ENCODE measurements at regions not wholly inside any gene's neighbourhood (a gene's known extent, or its start where the extent isn't known, plus 50 kb on each side); places are given as distances from the start of the nearest gene placed in this dataset.

- Histone ChIP-seq H3K4me3 (no peak overlapping the region), H3K9me3 (no peaks in the 10 kb centered on the region), H3K36me3 (no peaks in the 10 kb centered on the region), H3K4me1 (no peaks in the 10 kb centered on the region), H3K27ac (no peak overlapping the region), H3K27me3 (no peaks in the 10 kb centered on the region)
- no peak for DNase-seq (ENCODE audit: extremely low spot score in 2 of 2)
- intact Hi-C loops (cut with DNase I) = no loop called here
- TF ChIP-seq POLR2AphosphoS5 (IDR thresholded peaks at IDR 0.05; ENCODE audit: insufficient read depth in 1 of 2, low read depth in 1 of 2) (no peak), POLR2A (IDR thresholded peaks at IDR 0.05) (no peak), CTCF (IDR thresholded peaks at IDR 0.05) (no peak)
Measured at GRCh38 chr3:36298188-36298587, 82.1 kb upstream of the STAC start.

- Histone ChIP-seq H3K27ac (no peak overlapping the region), H3K36me3 (no peaks in the 10 kb centered on the region), H3K27me3 (no peaks in the 10 kb centered on the region), H3K9me3 (no peaks in the 10 kb centered on the region), H3K4me3 (no peak overlapping the region), H3K4me1 (no peaks in the 10 kb centered on the region)
- TF ChIP-seq POLR2AphosphoS5 (IDR thresholded peaks at IDR 0.05; ENCODE audit: insufficient read depth in 1 of 2, low read depth in 1 of 2) = no peak
- TF ChIP-seq CTCF (IDR thresholded peaks at IDR 0.05) = no peak
- TF ChIP-seq POLR2A (IDR thresholded peaks at IDR 0.05) = no peak
- no peak for DNase-seq (ENCODE audit: extremely low spot score in 2 of 2)
- intact Hi-C loops (cut with DNase I) = no loop called here
Measured at GRCh38 chr3:36302158-36302509, 78.2 kb upstream of the STAC start.

GRCh38 chr3:36302626-36303025, 77.7 kb upstream of the STAC start:
- intact Hi-C loops (cut with DNase I) = no loop called here
- no peak for DNase-seq (ENCODE audit: extremely low spot score in 2 of 2)

GRCh38 chr3:36303286-36303685, 77.0 kb upstream of the STAC start:
- no peak overlapping the region for H3K27ac ChIP-seq
- no peak for DNase-seq (ENCODE audit: extremely low spot score in 2 of 2)
- intact Hi-C loops (cut with DNase I) = no loop called here
- H3K27me3 ChIP-seq = no peaks in the 10 kb centered on the region
- H3K36me3 ChIP-seq = no peaks in the 10 kb centered on the region
- H3K9me3 ChIP-seq = no peaks in the 10 kb centered on the region
- no peaks in the 10 kb centered on the region for H3K4me1 ChIP-seq
- no peak for TF ChIP-seq POLR2A (IDR thresholded peaks at IDR 0.05)
- TF ChIP-seq CTCF (IDR thresholded peaks at IDR 0.05) = no peak
- no peak for TF ChIP-seq POLR2AphosphoS5 (IDR thresholded peaks at IDR 0.05; ENCODE audit: insufficient read depth in 1 of 2, low read depth in 1 of 2)
- no peak overlapping the region for H3K4me3 ChIP-seq

More at GRCh38 chr3:36302626-36303025, 77.7 kb upstream of the STAC start:
- H3K27ac ChIP-seq = no peak overlapping the region
- no peaks in the 10 kb centered on the region for H3K27me3 ChIP-seq
- no peaks in the 10 kb centered on the region for H3K36me3 ChIP-seq
- H3K9me3 ChIP-seq = no peaks in the 10 kb centered on the region
- no peaks in the 10 kb centered on the region for H3K4me1 ChIP-seq
- no peak overlapping the region for H3K4me3 ChIP-seq
- TF ChIP-seq CTCF (IDR thresholded peaks at IDR 0.05) (no peak), POLR2A (IDR thresholded peaks at IDR 0.05) (no peak), POLR2AphosphoS5 (IDR thresholded peaks at IDR 0.05; ENCODE audit: insufficient read depth in 1 of 2, low read depth in 1 of 2) (no peak)

DNA sequence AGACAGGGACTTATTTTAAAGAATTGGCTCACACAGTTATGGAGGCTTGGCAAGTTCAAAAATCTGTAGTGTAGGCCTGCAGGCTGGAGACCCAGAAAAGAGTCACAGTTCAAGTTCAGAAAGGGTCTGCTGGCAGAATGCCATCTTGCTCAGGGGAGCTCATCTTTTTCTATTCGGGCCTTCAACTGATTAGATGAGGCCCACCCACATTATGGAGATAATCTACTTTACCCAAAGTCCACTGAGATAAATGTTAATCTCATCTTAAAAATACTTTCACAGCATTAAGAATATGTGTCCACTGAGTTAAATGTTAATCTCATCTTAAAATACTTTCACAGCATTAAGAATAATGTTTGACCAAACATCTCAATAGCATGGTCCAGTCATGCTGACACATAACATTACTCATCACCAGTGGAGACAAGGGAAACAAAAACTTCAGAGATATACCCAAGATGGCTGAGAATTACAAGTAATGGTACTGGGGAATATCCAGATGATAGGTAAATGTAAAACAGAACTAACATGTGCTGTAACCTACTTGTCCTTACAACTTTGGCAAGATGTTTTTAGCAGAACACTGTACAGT, 74.3 kb upstream of the STAC start:
- no peak for DNase-seq (ENCODE audit: extremely low spot score in 2 of 2)

More for the DNA sequence above, 74.3 kb upstream of the STAC start:
- Histone ChIP-seq H3K27me3 (no peaks in the 10 kb centered on the region), H3K9me3 (no peaks in the 10 kb centered on the region), H3K4me3 (no peak overlapping the region), H3K36me3 (no peaks in the 10 kb centered on the region), H3K4me1 (no peaks in the 10 kb centered on the region), H3K27ac (no peak overlapping the region)
- intact Hi-C loops (cut with DNase I) = no loop called here
- TF ChIP-seq CTCF (IDR thresholded peaks at IDR 0.05) = no peak
- TF ChIP-seq POLR2AphosphoS5 (IDR thresholded peaks at IDR 0.05; ENCODE audit: insufficient read depth in 1 of 2, low read depth in 1 of 2) = no peak
- no peak for TF ChIP-seq POLR2A (IDR thresholded peaks at IDR 0.05)

All from vagina (tissue), 2 donors.